Keratinocyte (primary cell): ENCODE measurements at regions not wholly inside any gene's neighbourhood (a gene's known extent, or its start where the extent isn't known, plus 50 kb on each side); places are given as distances from the start of the nearest gene placed in this dataset.

Experiments used
- DNase-seq: peaks from one replicate; pipeline ENCODE4 v3.0.0-alpha.2; 2011; ENCODE audit warnings: low read depth, missing footprints, low spot score
- FAIRE-seq: peaks from 2 replicates; lab custom pipeline; 2011; peaks lifted over from hg19 to GRCh38; lab: Jason Lieb, UNC
- H2AFZ ChIP-seq: 2 replicates; pipeline ENCODE4 v1.6.0; 2012; ENCODE audit warnings: low read length, control low read depth, inconsistent platforms; ENCODE audit not compliant: control insufficient read depth
- H3K27ac ChIP-seq: 2 replicates; pipeline ENCODE4 v1.5.1; 2011; ENCODE audit warnings: low read length; ENCODE audit not compliant: control insufficient read depth, insufficient read depth
- H3K27me3 ChIP-seq: 3 replicates; pipeline ENCODE4 v1.6.0; 2011; ENCODE audit warnings: low read length; ENCODE audit not compliant: control insufficient read depth, insufficient read depth; ENCODE audit errors: extremely low read depth
- H3K36me3 ChIP-seq, 2 experiments: 2 replicates in 1 of 2; 3 replicates in 1 of 2; pipeline ENCODE4 v1.5.1; 2011; ENCODE audit warnings: low read length in 2 of 2, mild to moderate bottlenecking in 1 of 2; ENCODE audit not compliant: control insufficient read depth in 2 of 2, insufficient read depth in 2 of 2; ENCODE audit errors: extremely low read depth in 1 of 2
- H3K4me1 ChIP-seq: 3 replicates; pipeline ENCODE4 v1.5.1; 2011; ENCODE audit warnings: low read length; ENCODE audit not compliant: control insufficient read depth, insufficient read depth; ENCODE audit errors: extremely low read depth
- H3K4me2 ChIP-seq: 3 replicates; pipeline ENCODE4 v1.6.0; 2011; ENCODE audit warnings: low read depth, low read length; ENCODE audit not compliant: control insufficient read depth, insufficient read depth; ENCODE audit errors: extremely low read depth
- H3K4me3 ChIP-seq, 3 experiments: fragments of 200-600 bp in 1 of 3; sonication (generic) in 1 of 3; 2 replicates in 2 of 3; 3 replicates in 1 of 3; pipeline ENCODE4 v1.5.1; 2011 to 2016; ENCODE audit warnings: low read length in 3 of 3, mild to moderate bottlenecking in 3 of 3, control low read depth in 2 of 3, inconsistent platforms in 1 of 3, low read depth in 1 of 3, mixed read lengths in 1 of 3, mixed run types in 1 of 3, moderate library complexity in 1 of 3; ENCODE audit not compliant: control insufficient read depth in 2 of 3, insufficient read depth in 2 of 3; ENCODE audit errors: extremely low read depth in 1 of 3
- H3K79me2 ChIP-seq: 2 replicates; pipeline ENCODE4 v1.6.0; 2012; ENCODE audit warnings: low read length; ENCODE audit not compliant: control insufficient read depth, insufficient read depth
- H3K9ac ChIP-seq: 3 replicates; pipeline ENCODE4 v1.6.0; 2011; ENCODE audit warnings: low read length; ENCODE audit not compliant: control insufficient read depth, insufficient read depth; ENCODE audit errors: extremely low read depth
- H3K9me1 ChIP-seq: 3 replicates; pipeline ENCODE4 v1.6.0; 2011; ENCODE audit warnings: low read length; ENCODE audit not compliant: control insufficient read depth, insufficient read depth; ENCODE audit errors: extremely low read depth
- H3K9me3 ChIP-seq: 2 replicates; pipeline ENCODE4 v1.5.1; 2012; ENCODE audit warnings: low read depth, low read length; ENCODE audit not compliant: control insufficient read depth
- H4K20me1 ChIP-seq: 3 replicates; pipeline ENCODE4 v1.6.0; 2011; ENCODE audit warnings: low read length; ENCODE audit not compliant: control insufficient read depth, insufficient read depth; ENCODE audit errors: extremely low read depth
- EZH2 ChIP-seq: IDR thresholded peaks from one replicate; pipeline ENCODE4 v1.6.1; 2012; ENCODE audit warnings: inconsistent platforms, mild to moderate bottlenecking, low read length, moderate library complexity
- dilution Hi-C: fragments of 300-500 bp; cut with MboI; formaldehyde crosslinking; loops from one replicate; pipeline ENCODE4 v1.7.0; 2020; ENCODE audit warnings: low sequenced_read_pairs; ENCODE audit not compliant: extremely low pct_ligation_motif_present
- TF ChIP-seq, protein P1 (sequence below), 3 experiments: IDR thresholded peaks in 1 of 3; conservative IDR thresholded peaks in 1 of 3; optimal IDR thresholded peaks in 1 of 3; 2 replicates in 2 of 3; 3 replicates in 1 of 3; pipeline versions ENCODE3 to v1.5.1; 2011; ENCODE audit warnings: low read length in 3 of 3, mild to moderate bottlenecking in 3 of 3, moderate library complexity in 2 of 3, control low read depth in 1 of 3, inconsistent platforms in 1 of 3; ENCODE audit not compliant: insufficient read depth in 2 of 3; ENCODE audit errors: extremely low read depth in 1 of 3

DNA sequence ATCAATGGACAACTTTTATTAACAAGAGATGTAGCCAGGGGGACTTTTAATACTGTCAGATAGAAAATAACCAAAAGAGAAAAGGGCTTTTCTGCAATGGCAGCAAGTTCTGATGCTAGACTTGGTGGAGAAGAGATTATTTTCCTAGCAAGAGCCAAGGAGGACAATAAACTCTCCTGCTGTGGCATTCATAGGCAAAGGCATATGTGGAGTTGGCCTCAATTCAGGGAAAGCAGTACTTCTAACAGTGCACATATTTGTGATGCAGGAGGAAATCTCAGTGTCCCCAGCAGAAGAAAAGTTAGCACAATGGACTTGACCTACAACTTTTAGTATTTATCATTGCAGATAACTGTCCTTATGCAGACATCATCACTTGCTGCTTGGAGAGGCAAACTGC, 75.1 kb upstream of the GRIK1 start:
- H4K20me1 ChIP-seq, result no peaks in the 10 kb centered on the region
- FAIRE-seq, result no peak
- H3K9me1 ChIP-seq, result no peaks in the 10 kb centered on the region
- H3K4me2 ChIP-seq, result no peak overlapping the region
- H3K79me2 ChIP-seq, result no peaks in the 10 kb centered on the region
- no peak overlapping the region for H3K4me3 ChIP-seq
- no peaks in the 10 kb centered on the region for H3K4me1 ChIP-seq
- TF ChIP-seq EZH2, result no peak
- TF ChIP-seq, protein P1, sequence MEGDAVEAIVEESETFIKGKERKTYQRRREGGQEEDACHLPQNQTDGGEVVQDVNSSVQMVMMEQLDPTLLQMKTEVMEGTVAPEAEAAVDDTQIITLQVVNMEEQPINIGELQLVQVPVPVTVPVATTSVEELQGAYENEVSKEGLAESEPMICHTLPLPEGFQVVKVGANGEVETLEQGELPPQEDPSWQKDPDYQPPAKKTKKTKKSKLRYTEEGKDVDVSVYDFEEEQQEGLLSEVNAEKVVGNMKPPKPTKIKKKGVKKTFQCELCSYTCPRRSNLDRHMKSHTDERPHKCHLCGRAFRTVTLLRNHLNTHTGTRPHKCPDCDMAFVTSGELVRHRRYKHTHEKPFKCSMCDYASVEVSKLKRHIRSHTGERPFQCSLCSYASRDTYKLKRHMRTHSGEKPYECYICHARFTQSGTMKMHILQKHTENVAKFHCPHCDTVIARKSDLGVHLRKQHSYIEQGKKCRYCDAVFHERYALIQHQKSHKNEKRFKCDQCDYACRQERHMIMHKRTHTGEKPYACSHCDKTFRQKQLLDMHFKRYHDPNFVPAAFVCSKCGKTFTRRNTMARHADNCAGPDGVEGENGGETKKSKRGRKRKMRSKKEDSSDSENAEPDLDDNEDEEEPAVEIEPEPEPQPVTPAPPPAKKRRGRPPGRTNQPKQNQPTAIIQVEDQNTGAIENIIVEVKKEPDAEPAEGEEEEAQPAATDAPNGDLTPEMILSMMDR (optimal IDR thresholded peaks at IDR 0.05 in 1 of 3, IDR thresholded peaks at IDR 0.05 in 1 of 3, conservative IDR thresholded peaks at IDR 0.05 in 1 of 3; ENCODE audit: extremely low read depth in 1 of 3, insufficient read depth in 2 of 3, low read length in 3 of 3), result no peak
- H3K9me3 ChIP-seq, result no peaks in the 10 kb centered on the region
- no peaks in the 10 kb centered on the region for H3K27me3 ChIP-seq
- dilution Hi-C loops, result no loop called here
- no peak for DNase-seq
- no peak overlapping the region for H2AFZ ChIP-seq
- no peaks in the 10 kb centered on the region for H3K36me3 ChIP-seq
- no peak overlapping the region for H3K27ac ChIP-seq
- no peak overlapping the region for H3K9ac ChIP-seq

DNA sequence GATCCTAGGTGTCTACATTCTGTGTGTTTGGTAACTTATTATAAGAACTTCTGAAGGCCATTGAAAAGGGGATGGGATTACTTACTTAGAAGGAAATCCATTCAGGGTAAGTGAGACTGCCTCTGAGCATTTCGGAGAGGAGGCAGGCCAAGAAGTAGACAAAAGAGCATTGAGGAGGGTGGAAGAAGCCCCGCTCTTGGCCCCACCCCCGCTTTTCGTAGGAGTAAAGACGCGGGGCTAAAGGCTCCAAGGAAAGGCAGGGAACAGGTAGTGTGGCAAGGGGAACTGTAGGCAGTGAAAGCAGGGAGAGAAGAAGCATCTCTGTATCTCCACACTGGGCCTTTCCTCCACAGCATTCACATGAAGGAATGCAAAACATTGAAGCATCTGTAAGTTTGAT, 51.8 kb upstream of the GRIK1 start:
- H3K9ac ChIP-seq, result no peak overlapping the region
- H3K9me1 ChIP-seq, result no peaks in the 10 kb centered on the region
- H3K27me3 ChIP-seq, result no peaks in the 10 kb centered on the region
- no peaks in the 10 kb centered on the region for H3K79me2 ChIP-seq
- H3K36me3 ChIP-seq, result no peaks in the 10 kb centered on the region
- no peaks in the 10 kb centered on the region for H3K9me3 ChIP-seq
- no peak for FAIRE-seq
- dilution Hi-C loops, result no loop called here
- DNase-seq, result no peak
- H2AFZ ChIP-seq, result no peak overlapping the region
- H3K4me1 ChIP-seq, result no peaks in the 10 kb centered on the region
- H4K20me1 ChIP-seq, result no peaks in the 10 kb centered on the region
- no peak overlapping the region for H3K4me3 ChIP-seq
- no peak for TF ChIP-seq EZH2
- TF ChIP-seq, protein P1 (optimal IDR thresholded peaks at IDR 0.05 in 1 of 3, IDR thresholded peaks at IDR 0.05 in 1 of 3, conservative IDR thresholded peaks at IDR 0.05 in 1 of 3; ENCODE audit: extremely low read depth in 1 of 3, insufficient read depth in 2 of 3, low read length in 3 of 3), result no peak
- H3K27ac ChIP-seq, result no peak overlapping the region
- no peak overlapping the region for H3K4me2 ChIP-seq
